ENCODE measurements at regions not wholly inside any gene's neighbourhood (a gene's known extent, or its start where the extent isn't known, plus 50 kb on each side); places are given as distances from the start of the nearest gene placed in this dataset.

DNA sequence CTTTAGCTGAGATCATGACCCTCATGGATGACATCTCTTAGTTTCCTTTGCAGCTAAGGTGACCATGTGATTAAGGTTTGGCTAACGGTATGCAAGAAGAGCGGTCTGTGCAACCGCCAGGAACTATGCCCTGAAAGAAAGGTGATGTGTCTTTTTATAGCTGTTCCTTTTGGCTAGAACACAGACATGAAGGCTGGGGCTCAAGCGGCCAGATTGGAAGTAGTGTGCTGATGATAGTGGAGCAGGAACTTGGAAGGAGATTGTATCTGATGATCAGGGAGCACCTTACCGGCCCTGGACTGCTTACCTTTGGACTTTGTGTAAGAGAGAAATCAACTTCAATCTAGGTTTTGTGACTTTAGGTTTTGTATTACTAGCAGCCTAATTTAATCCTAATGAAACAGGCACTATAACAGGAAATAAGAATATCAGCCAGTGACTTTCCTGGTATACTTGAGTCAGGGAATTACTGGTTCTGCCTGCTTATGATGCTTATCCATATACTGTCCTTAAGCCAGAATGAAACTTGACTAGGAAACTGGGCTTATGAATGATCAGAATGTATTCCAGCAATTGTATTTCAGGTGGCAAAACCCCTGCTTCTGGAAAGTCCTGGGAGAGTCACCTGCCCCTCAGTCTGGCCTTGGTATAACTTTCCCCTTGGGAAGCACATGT, 164.3 kb upstream of the LRIG1 start:
- H3K4me3 ChIP-seq (replicated peaks; ENCODE audit: low read depth, low read length) = no peak overlapping the region

DNA sequence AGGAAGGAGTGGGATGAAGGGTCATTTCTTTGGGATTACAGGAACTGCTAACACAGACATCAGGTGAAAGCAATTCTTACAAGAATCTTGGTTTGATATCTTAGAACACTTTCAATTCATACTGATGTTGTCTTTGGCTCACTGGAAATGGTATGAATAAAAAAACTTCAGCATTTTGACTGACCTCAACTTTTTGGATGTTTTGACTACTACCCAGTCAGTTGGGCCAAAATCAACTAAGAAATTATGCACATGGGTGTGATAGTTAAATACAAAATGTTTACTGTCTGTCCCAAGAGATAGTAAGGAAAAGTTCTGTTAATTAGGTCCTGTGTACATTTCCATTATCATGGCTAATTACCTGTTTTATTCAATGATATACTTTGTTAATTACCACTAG, 165.5 kb upstream of the LRIG1 start:
- Histone ChIP-seq H3K36me3 (ENCODE audit: control insufficient read depth, insufficient read depth, low read length) (no peaks in the 10 kb centered on the region), H3K4me3 (replicated peaks; ENCODE audit: low read depth, low read length) (no peak overlapping the region), H3K27me3 (replicated peaks; ENCODE audit: control insufficient read depth, insufficient read depth, low read length) (no peaks in the 10 kb centered on the region; the same call in 1 of the 2 replicates)
- TF ChIP-seq CTCF (IDR thresholded peaks at IDR 0.05; ENCODE audit: insufficient read depth, low read length, poor library complexity, severe bottlenecking) = no peak
- DNase-seq (ENCODE audit: extremely low read depth, insufficient read length) = no peak

More for the DNA sequence above, 164.3 kb upstream of the LRIG1 start:
- no peaks in the 10 kb centered on the region for H3K36me3 ChIP-seq (ENCODE audit: control insufficient read depth, insufficient read depth, low read length)
- TF ChIP-seq CTCF (IDR thresholded peaks at IDR 0.05; ENCODE audit: insufficient read depth, low read length, poor library complexity, severe bottlenecking) = no peak
- H3K27me3 ChIP-seq (replicated peaks; ENCODE audit: control insufficient read depth, insufficient read depth, low read length) = no peaks in the 10 kb centered on the region; the same call in none of the 2 replicates
- no peak for DNase-seq (ENCODE audit: extremely low read depth, insufficient read length)

DNA sequence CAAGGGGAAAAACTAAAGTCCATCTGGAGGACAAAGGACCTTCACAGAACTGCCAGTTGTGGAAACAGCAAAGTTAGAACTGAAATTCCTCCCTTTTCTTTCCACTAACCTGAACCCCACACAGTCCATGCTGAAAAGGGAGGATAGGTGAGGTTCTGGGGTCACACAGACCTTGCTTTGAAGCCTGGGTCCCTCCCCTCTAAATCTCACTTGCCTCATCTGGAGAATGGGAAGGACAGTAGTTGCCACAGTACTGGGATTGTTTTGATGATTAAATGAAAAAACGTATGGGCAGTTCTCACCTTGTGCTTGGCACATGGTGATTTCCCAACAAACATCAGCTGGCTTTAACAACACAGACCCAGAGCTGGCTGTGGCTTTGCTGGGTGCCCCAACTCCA, 166.4 kb upstream of the LRIG1 start:
- no peak for DNase-seq (ENCODE audit: extremely low read depth, insufficient read length)
- no peaks in the 10 kb centered on the region for H3K36me3 ChIP-seq (ENCODE audit: control insufficient read depth, insufficient read depth, low read length)
- no peaks in the 10 kb centered on the region; the same call in 1 of the 2 replicates for H3K27me3 ChIP-seq (replicated peaks; ENCODE audit: control insufficient read depth, insufficient read depth, low read length)
- no peak overlapping the region for H3K4me3 ChIP-seq (replicated peaks; ENCODE audit: low read depth, low read length)
- TF ChIP-seq CTCF (IDR thresholded peaks at IDR 0.05; ENCODE audit: insufficient read depth, low read length, poor library complexity, severe bottlenecking) = no peak

DNA sequence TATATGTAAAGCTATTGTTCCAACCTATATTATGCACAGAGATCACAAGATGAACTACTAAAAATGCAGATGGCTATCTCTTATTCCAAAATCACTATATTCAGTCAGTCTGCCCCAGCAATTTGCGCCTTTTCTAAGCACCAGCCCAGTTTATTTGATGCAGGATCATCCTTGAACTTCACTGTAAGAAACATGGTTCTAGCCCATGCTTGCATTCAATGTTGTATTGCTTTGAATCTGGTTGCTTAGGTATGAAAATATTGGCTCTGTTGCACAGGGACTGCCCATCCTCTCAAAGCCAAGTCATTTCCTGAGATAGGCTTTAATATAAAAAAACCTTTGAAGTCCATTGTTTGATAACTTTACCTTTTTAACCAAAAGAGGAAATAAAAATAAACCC, 170.5 kb upstream of the LRIG1 start:
- DNase-seq (ENCODE audit: extremely low read depth, insufficient read length) = no peak
- H3K4me3 ChIP-seq (replicated peaks; ENCODE audit: low read depth, low read length) = no peak overlapping the region
- TF ChIP-seq CTCF (IDR thresholded peaks at IDR 0.05; ENCODE audit: insufficient read depth, low read length, poor library complexity, severe bottlenecking) = no peak
- no peaks in the 10 kb centered on the region for H3K36me3 ChIP-seq (ENCODE audit: control insufficient read depth, insufficient read depth, low read length)
- H3K27me3 ChIP-seq (replicated peaks; ENCODE audit: control insufficient read depth, insufficient read depth, low read length) = no peaks in the 10 kb centered on the region; the same call in 1 of the 2 replicates

GRCh38 chr3:66672830-66673229, 172.0 kb upstream of the LRIG1 start:
- Histone ChIP-seq H3K36me3 (ENCODE audit: control insufficient read depth, insufficient read depth, low read length) (no peaks in the 10 kb centered on the region), H3K4me3 (replicated peaks; ENCODE audit: low read depth, low read length) (no peak overlapping the region), H3K27me3 (replicated peaks; ENCODE audit: control insufficient read depth, insufficient read depth, low read length) (no peaks in the 10 kb centered on the region)
- TF ChIP-seq CTCF (IDR thresholded peaks at IDR 0.05; ENCODE audit: insufficient read depth, low read length, poor library complexity, severe bottlenecking) = no peak
- no peak for DNase-seq (ENCODE audit: extremely low read depth, insufficient read length)

GRCh38 chr3:66673293-66673692, 172.5 kb upstream of the LRIG1 start:
- TF ChIP-seq CTCF (IDR thresholded peaks at IDR 0.05; ENCODE audit: insufficient read depth, low read length, poor library complexity, severe bottlenecking) = no peak
- H3K27me3 ChIP-seq (replicated peaks; ENCODE audit: control insufficient read depth, insufficient read depth, low read length) = no peaks in the 10 kb centered on the region
- no peaks in the 10 kb centered on the region for H3K36me3 ChIP-seq (ENCODE audit: control insufficient read depth, insufficient read depth, low read length)
- no peak overlapping the region for H3K4me3 ChIP-seq (replicated peaks; ENCODE audit: low read depth, low read length)
- DNase-seq (ENCODE audit: extremely low read depth, insufficient read length) = no peak

Measured in GM06990 (cell line).